ENCODE measurements at regions not wholly inside any gene's neighbourhood (a gene's known extent, or its start where the extent isn't known, plus 50 kb on each side); places are given as distances from the start of the nearest gene placed in this dataset.

- H3K27me3 ChIP-seq (ENCODE audit: control insufficient read depth, insufficient read depth, low read length, poor library complexity, severe bottlenecking) = no peaks in the 10 kb centered on the region
- H3K27ac ChIP-seq (ENCODE audit: low read depth, low read length) = no peak overlapping the region
- no peaks in the 10 kb centered on the region for H3K4me1 ChIP-seq (ENCODE audit: control insufficient read depth, insufficient read depth, low read length)
- no peak for DNase-seq
- Mint-ChIP-seq H3K27ac (no peak overlapping the region), H3K4me3 (no peak overlapping the region), H3K9me3 (peaks cover 13% of the 10 kb centered on the region), H3K4me1 (no peaks in the 10 kb centered on the region), H3K27me3 (ENCODE audit: insufficient read depth) (no peaks in the 10 kb centered on the region), H3K36me3 (ENCODE audit: low read depth) (no peaks in the 10 kb centered on the region)
- no peaks in the 10 kb centered on the region for H3K36me3 ChIP-seq (ENCODE audit: control insufficient read depth, insufficient read depth, low read length)
- 90 to 92% methylated on average over 14 to 18 of the region's 18 CpGs for WGBS, 2 experiments (ENCODE audit: insufficient coverage in 1 of 2, insufficient read length in 1 of 2)
- no peak overlapping the region for H3K9ac ChIP-seq (ENCODE audit: extremely low read depth, low read length, poor library complexity, severe bottlenecking)
- H3K9me3 ChIP-seq (ENCODE audit: control insufficient read depth, low read length) = no peaks in the 10 kb centered on the region
- H3K4me3 ChIP-seq (ENCODE audit: low read length) = no peak overlapping the region
- no peak for TF ChIP-seq CTCF (conservative IDR thresholded peaks at IDR 0.05)
Observed at GRCh38 chr16:88316941-88317612, 65.7 kb upstream of the ZNF469 start.

GRCh38 chr16:88317613-88317965 lies 65.2 kb upstream of the ZNF469 start:
- DNase-seq = no peak
- Histone ChIP-seq H3K4me1 (ENCODE audit: control insufficient read depth, insufficient read depth, low read length) (no peaks in the 10 kb centered on the region), H3K9me3 (ENCODE audit: control insufficient read depth, low read length) (no peaks in the 10 kb centered on the region), H3K9ac (ENCODE audit: extremely low read depth, low read length, poor library complexity, severe bottlenecking) (no peak overlapping the region), H3K4me3 (ENCODE audit: low read length) (no peak overlapping the region), H3K27ac (ENCODE audit: low read depth, low read length) (no peak overlapping the region), H3K36me3 (ENCODE audit: control insufficient read depth, insufficient read depth, low read length) (no peaks in the 10 kb centered on the region), H3K27me3 (ENCODE audit: control insufficient read depth, insufficient read depth, low read length, poor library complexity, severe bottlenecking) (no peaks in the 10 kb centered on the region)
- WGBS, 2 experiments (ENCODE audit: insufficient coverage in 1 of 2, insufficient read length in 1 of 2) = 90 to 93% methylated on average over 7 to 11 of the region's 11 CpGs
- peaks cover 8% of the 10 kb centered on the region for H3K9me3 Mint-ChIP-seq
- H3K27ac Mint-ChIP-seq = no peak overlapping the region
- no peaks in the 10 kb centered on the region for H3K4me1 Mint-ChIP-seq
- no peak overlapping the region for H3K4me3 Mint-ChIP-seq
- TF ChIP-seq CTCF (conservative IDR thresholded peaks at IDR 0.05) = no peak
- no peaks in the 10 kb centered on the region for H3K27me3 Mint-ChIP-seq (ENCODE audit: insufficient read depth)
- H3K36me3 Mint-ChIP-seq (ENCODE audit: low read depth) = no peaks in the 10 kb centered on the region

GRCh38 chr16:88318051-88318450 lies 64.7 kb upstream of the ZNF469 start:
- Mint-ChIP-seq H3K27ac (no peak overlapping the region), H3K36me3 (ENCODE audit: low read depth) (no peaks in the 10 kb centered on the region), H3K4me3 (no peak overlapping the region), H3K9me3 (peaks cover 8% of the 10 kb centered on the region), H3K27me3 (ENCODE audit: insufficient read depth) (no peaks in the 10 kb centered on the region), H3K4me1 (no peaks in the 10 kb centered on the region)
- DNase-seq = no peak
- no peaks in the 10 kb centered on the region for H3K27me3 ChIP-seq (ENCODE audit: control insufficient read depth, insufficient read depth, low read length, poor library complexity, severe bottlenecking)
- TF ChIP-seq CTCF (conservative IDR thresholded peaks at IDR 0.05) = no peak
- H3K27ac ChIP-seq (ENCODE audit: low read depth, low read length) = no peak overlapping the region
- 94 to 99% methylated on average over 9 to 14 of the region's 14 CpGs for WGBS, 2 experiments (ENCODE audit: insufficient coverage in 1 of 2, insufficient read length in 1 of 2)
- no peaks in the 10 kb centered on the region for H3K9me3 ChIP-seq (ENCODE audit: control insufficient read depth, low read length)
- no peak overlapping the region for H3K9ac ChIP-seq (ENCODE audit: extremely low read depth, low read length, poor library complexity, severe bottlenecking)
- H3K4me1 ChIP-seq (ENCODE audit: control insufficient read depth, insufficient read depth, low read length) = no peaks in the 10 kb centered on the region
- no peak overlapping the region for H3K4me3 ChIP-seq (ENCODE audit: low read length)
- no peaks in the 10 kb centered on the region for H3K36me3 ChIP-seq (ENCODE audit: control insufficient read depth, insufficient read depth, low read length)
